GM21526 (cell line): ENCODE measurements at regions not wholly inside any gene's neighbourhood (a gene's known extent, or its start where the extent isn't known, plus 50 kb on each side); places are given as distances from the start of the nearest gene placed in this dataset.
"Not testable (repeated sequence)": the region's sequence is repeated elsewhere in the genome, so short reads cannot be mapped to it uniquely, and the experiment has no call there.

Source experiments
- ATAC-seq: cut with Tn5 transposase; IDR thresholded peaks from one replicate; pipeline ENCODE4 v1.9.1; 2021; ENCODE audit warnings: moderate library complexity; ENCODE audit not compliant: unreplicated experiment, low FRiP score

DNA sequence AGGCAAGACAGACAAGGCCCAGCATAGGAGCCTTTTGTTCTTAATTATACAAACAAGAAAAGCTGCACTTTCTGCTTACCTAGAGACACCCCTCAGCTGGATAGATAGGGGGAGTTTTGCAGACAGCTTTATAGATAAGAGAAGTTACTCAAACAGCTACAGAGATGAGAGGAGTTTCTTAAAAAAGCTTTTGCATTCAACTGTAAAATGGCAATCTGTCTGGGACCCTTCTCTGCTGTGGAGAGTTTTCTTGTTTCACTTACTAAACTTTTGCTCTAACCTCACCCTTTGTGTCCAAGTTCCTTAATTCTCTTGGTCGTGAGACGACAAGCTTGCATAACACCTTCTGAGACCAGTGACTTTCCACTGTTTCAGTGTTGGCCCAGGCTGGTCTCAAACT is 103.8 kb upstream of the CHORDC1 start:
- no peak for ATAC-seq

DNA sequence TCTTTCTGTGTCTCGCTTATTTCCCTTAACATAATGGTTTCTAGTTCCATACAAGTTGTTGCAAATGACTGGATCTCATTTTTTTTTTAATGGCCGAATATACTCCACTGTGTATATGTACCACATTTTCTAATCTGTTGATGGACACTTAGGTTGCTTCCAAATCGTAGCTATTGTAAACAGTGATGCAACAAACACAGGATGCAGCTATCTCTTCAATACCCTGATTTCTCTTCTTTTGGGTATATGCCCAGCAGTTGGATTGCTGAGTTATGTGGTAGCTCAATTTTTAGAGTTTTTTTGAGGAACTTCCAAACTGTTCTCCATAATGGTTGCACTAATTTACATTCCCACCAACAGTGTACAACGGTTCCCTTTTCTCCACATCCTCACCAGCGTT is 100.4 kb upstream of the CHORDC1 start:
- no peak for ATAC-seq

DNA sequence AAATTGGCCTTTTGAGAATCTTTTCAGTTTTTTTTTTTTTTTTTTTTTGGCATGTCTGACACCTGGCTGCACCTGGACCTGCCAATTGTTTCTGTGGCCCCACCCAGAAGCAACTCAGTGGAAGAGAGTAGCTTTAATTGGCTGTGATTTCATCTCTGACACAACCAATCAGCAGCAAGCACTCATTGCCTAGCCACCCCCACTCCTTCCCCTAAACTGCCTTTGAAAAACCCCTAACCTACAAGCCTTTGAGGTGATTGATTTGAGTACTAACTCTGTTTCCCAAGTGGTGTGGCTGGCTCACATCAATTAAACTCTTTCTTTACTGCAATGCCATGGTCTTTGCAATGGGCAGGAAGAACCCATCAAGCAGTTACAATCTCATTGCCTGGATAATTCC is 98.2 kb upstream of the CHORDC1 start:
- no peak for ATAC-seq

DNA sequence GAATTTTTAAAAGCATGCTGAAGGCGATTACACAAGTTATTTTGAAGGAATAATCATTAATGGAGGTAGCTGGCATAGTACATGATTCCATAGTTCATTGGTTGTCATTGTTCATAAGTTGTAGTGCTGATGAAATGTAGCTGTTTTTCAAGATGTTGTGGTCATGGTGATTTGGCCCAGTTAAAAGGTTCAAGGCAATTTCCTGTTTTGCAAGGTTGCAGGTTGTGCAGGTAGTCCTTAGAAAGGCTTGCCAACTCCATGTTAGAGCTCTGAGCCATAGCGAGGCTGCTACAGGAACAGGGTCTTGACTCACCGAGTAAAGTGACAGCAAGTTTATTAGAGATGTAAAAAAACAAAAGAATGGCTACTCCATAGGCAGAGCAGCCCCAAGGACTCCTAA is 95.8 kb upstream of the CHORDC1 start:
- no peak for ATAC-seq

DNA sequence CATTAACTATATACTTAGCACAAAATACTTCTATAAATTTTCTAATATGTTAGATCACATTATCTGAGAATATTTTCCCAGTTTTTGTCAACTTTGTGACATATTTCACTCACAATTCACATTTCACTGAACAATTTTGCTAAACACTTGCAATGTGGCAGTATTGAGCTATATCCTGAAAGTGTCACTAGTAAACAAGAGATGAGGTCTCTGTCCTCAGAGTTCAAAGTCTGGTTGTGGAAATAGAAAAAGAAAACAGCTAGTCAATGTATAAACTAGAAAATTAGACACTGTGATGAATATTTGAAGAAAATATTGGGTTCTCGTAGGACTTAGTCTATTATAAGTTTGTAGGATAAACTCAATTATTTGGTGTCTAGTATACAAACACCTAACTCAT is 87.4 kb upstream of the CHORDC1 start:
- no peak for ATAC-seq

DNA sequence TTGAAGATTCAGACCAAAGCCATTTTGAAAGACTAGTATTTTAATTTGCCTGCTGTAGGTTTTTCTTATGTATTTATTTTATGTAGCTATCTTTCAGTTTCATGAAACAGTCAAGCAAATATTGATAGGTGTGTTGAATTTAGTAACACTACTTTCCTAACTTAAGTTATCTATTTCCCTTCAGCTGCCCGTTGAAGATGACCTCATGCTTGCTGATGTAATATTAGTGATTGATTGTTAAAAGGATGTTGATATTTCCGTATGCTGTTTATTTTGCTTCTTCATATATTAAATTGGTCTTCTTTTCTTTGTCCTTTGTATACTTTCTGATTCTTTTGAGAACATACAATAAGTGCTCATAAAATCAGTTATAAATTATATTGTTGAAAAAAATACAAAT is 86.8 kb upstream of the CHORDC1 start:
- ATAC-seq = no peak

DNA sequence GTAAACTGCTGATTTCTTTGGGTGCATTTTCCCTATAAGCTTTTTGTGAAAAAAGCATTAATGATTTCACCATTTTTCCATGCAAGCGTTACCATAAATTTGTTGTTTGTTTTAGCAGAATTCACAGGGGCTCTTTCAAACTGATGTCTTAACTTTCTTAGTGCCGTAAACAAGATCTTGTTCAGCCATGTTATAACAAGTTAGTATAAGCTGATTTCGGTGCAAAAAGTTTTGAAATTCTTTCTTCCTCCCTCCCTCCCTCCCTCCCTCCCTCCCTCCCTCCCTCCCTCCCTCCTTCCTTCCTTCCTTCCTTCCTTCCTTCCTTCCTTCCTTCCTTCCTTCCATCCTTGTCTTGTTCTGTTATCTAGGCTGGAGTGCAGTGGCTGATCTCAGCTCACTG is 71.7 kb upstream of the CHORDC1 start:
- ATAC-seq = no peak

DNA sequence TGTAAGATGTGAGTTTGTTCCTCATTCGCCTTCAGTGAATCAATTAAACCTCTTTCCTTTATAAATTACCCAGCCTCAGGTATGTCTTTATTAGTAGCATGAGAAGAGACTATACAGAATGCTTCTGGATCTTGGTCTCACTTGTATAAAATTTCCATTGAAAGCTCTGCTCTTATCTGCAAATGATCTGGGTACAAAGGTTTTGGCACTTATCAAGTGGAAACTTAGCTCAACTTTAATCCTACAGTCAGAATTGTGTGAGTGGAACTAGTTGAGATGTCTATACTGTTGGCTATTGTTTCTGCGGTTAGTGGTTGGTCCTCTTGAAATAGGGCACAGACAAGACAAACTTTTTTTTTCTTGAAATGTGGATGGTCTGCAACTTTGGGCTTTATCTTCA is 71.2 kb upstream of the CHORDC1 start:
- ATAC-seq = no peak

DNA sequence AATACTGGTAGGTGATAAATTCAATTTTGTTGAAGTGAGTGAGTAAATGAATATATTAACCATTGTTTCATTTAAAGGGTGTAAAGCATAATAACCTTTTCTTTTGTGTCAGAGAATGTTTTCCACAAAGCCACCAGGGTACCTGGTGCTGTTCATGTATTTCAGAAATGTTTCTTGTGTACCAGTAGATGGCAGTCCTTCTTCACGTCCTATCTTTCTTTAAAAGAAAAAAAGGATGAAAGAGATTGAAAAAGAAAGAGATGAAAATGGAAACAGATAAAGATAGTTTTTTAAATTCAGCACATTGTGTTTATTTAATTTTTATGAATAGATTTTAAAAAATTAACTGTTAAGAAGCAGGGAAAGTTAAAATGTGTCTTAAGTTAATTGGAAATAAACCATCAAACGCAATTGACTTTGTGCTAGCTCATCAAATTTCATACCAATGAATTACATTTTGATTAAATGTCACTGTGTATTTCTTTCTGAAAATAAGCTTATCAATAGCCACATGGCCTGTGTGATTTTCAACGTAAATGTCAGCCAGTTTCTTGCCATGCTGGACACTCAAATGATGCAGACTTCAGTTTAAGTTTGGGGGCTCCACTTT is 65.5 kb upstream of the CHORDC1 start:
- ATAC-seq = no peak

DNA sequence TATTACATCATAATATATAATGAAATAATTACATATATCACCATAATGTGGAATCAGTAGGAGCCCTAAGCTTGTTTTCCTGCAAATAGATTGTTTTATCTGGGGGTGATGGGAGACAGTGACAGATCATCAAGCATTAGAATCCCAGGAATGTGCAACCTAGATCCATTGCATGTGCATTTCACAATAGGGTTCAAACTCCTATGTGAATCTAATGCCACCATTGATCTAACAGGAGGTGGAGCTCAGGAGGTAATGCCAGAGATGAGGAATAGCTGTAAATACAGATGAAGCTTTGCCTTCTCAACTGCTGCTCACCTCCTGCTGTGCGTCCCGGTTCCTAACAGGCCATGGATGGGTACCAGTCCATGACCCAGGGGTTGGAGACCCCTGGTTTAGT is 63.8 kb upstream of the CHORDC1 start:
- no peak for ATAC-seq

DNA sequence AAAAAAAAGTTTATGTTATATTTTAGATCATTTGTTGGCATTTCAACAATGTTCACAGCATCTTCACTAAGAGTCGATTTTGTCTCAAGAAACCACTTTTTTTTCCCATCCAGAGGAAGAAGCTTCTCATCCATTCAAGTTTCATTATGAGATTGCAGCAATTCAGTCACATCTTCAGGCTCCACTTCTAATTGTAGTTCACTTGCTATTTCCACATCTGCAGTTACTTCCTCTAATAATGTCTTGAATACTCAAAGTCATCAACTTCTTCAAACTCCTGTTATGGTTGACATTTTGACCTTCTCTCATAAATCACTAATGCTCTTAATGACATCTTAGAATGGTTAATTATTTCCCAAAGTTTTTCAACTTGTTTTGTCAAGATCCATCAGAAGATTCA is 61.3 kb upstream of the CHORDC1 start:
- no peak for ATAC-seq

DNA sequence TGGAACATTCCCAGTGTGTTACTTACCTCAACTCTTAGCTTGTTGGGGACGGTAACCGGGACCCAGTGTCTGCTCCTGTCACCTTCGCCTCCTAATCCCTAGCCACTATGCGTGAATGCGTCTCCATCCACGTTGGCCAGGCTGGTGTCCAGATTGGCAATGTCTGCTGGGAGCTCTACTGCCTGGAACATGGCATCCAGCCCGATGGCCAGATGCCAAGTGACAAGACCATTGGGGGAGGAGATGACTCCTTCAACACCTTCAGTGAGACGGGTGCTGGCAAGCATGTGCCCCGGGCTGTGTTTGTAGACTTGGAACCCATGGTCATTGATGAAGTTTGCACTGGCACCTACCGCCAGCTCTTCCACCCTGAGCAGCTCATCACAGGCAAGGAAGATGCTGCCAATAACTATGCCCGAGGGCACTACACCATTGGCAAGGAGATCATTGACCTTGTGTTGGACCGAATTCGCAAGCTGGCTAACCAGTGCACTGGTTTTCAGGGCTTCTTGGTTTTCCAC is 59.8 kb upstream of the CHORDC1 start:
- not testable (repeated sequence) for ATAC-seq

DNA sequence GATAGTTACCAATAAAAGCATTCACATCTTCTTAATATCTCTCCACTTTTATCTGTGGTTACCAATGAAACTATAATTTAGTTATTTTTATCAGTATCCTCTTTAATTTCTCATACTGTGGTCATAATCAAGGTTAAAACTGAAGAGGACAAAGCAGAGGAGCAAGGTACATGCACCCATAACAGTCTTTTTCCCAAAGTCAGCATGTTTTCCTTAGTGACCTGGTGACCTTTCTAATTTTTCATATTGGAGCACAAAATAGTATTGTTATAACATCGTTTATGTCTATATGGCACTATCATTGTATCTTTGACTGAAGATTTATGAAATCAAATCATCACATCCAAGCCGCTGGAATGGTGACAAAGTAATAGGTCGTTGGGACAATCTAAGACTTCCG is 51.5 kb upstream of the CHORDC1 start:
- no peak for ATAC-seq
